ENCODE measurements at regions not wholly inside any gene's neighbourhood (a gene's known extent, or its start where the extent isn't known, plus 50 kb on each side); places are given as distances from the start of the nearest gene placed in this dataset.

DNA sequence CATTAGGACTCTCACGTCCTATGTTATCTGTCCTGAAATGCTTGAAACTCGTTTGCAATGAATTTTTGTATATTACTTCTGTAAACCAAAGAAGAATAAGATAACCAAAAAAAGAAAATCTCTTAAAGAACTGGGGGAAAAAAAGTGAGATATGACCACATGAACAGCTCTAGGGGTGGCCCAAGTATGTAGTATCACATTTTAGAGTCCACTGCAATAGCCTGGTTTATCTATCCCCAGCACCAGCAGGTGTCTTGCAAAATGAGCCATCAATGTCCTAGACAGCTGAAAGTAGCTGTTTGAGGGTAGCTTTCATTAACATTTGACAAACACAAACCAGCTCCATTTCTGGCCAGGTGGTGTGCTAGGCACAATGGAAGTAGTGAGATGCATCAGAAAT is 102.8 kb downstream of the PXDC1 start:
- 73% methylated on average over 2 of the region's 2 CpGs for WGBS (ENCODE audit: insufficient coverage, low coverage, low lambda C conversion rate, missing lambda C conversion rate)
- Histone ChIP-seq H3K27me3 (no peaks in the 10 kb centered on the region), H3K9me3 (no peaks in the 10 kb centered on the region), H3K27ac (no peak overlapping the region), H3K4me1 (no peaks in the 10 kb centered on the region), H3K4me3 (no peak overlapping the region), H3K36me3 (no peaks in the 10 kb centered on the region)
- ATAC-seq (no peak), DNase-seq (no peak)
- intact Hi-C loops (cut with DNase I), result no loop called here
- no peak for TF ChIP-seq POLR2A (IDR thresholded peaks at IDR 0.05)
- TF ChIP-seq, protein P1, sequence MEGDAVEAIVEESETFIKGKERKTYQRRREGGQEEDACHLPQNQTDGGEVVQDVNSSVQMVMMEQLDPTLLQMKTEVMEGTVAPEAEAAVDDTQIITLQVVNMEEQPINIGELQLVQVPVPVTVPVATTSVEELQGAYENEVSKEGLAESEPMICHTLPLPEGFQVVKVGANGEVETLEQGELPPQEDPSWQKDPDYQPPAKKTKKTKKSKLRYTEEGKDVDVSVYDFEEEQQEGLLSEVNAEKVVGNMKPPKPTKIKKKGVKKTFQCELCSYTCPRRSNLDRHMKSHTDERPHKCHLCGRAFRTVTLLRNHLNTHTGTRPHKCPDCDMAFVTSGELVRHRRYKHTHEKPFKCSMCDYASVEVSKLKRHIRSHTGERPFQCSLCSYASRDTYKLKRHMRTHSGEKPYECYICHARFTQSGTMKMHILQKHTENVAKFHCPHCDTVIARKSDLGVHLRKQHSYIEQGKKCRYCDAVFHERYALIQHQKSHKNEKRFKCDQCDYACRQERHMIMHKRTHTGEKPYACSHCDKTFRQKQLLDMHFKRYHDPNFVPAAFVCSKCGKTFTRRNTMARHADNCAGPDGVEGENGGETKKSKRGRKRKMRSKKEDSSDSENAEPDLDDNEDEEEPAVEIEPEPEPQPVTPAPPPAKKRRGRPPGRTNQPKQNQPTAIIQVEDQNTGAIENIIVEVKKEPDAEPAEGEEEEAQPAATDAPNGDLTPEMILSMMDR (IDR thresholded peaks at IDR 0.05), result no peak

DNA sequence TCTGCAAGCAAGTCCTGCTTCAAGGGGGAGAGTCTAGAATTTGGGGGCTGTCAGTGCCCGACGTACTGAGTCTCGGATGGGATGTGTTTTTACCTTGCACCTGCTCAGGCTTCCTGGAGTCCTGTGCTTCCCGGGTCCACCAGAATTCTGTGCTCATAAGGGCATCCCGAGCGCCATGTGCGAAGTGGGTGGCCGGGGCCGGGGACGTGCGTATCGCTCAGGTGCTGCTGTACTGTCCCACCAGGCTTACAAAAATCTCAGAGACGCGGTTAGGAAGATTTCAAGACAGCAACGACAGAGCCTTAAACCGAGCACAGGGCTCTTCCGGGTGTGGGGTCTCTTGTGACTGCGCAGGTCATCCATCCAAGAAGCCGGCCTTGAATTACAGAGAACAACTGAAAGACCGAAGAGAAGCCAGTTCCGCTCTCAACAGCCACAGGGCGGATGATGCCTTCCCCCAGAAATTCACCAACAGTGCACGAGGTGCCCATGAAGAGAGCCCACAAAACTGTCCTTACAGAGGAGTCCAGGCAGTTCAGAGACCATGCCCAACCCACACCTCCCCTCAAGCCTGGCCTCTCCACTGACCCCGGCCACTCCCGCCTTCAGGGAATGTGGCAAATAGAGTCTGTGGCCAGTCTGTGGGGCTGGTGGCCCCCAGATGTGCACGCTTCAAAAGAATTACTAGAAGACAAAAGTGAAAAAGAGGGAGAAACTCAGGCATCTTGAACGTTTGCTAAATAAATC is 104.7 kb downstream of the PXDC1 start:
- no peaks in the 10 kb centered on the region for H3K4me1 ChIP-seq
- TF ChIP-seq, protein P1 (IDR thresholded peaks at IDR 0.05), result no peak
- no peak for TF ChIP-seq POLR2A (IDR thresholded peaks at IDR 0.05)
- H3K9me3 ChIP-seq, result no peaks in the 10 kb centered on the region
- H3K36me3 ChIP-seq, result no peaks in the 10 kb centered on the region
- H3K4me3 ChIP-seq, result no peak overlapping the region
- 79% methylated on average over 12 of the region's 27 CpGs for WGBS (ENCODE audit: insufficient coverage, low coverage, low lambda C conversion rate, missing lambda C conversion rate)
- H3K27ac ChIP-seq, result no peak overlapping the region
- no peaks in the 10 kb centered on the region for H3K27me3 ChIP-seq
- ATAC-seq (no peak), DNase-seq (no peak)
- intact Hi-C loops (cut with DNase I), result no loop called here

DNA sequence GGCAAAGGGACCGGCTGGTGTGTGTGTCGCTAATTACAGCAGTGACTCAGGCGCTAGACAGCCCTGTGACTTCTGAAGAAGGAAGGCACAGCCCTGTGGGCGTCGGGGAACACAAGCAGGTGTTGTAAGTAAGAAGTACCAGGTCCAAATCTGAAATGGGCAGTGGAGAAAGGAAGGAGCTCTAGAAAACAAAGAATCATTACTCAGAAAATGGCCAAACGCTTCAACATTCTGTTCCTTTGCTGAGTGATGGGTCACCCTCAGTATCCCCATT is 106.8 kb downstream of the PXDC1 start:
- no peaks in the 10 kb centered on the region for H3K4me1 ChIP-seq
- intact Hi-C loops (cut with DNase I), result no loop called here
- WGBS (ENCODE audit: insufficient coverage, low coverage, low lambda C conversion rate, missing lambda C conversion rate), result 81% methylated on average over 6 of the region's 6 CpGs
- no peak overlapping the region for H3K4me3 ChIP-seq
- DNase-seq (no peak), ATAC-seq (peak in 1 of 4 donors; percentile 35)
- H3K27ac ChIP-seq, result no peak overlapping the region
- no peaks in the 10 kb centered on the region for H3K36me3 ChIP-seq
- H3K27me3 ChIP-seq, result no peaks in the 10 kb centered on the region
- no peaks in the 10 kb centered on the region for H3K9me3 ChIP-seq
- no peak for TF ChIP-seq POLR2A (IDR thresholded peaks at IDR 0.05)
- TF ChIP-seq, protein P1 (IDR thresholded peaks at IDR 0.05), result no peak

DNA sequence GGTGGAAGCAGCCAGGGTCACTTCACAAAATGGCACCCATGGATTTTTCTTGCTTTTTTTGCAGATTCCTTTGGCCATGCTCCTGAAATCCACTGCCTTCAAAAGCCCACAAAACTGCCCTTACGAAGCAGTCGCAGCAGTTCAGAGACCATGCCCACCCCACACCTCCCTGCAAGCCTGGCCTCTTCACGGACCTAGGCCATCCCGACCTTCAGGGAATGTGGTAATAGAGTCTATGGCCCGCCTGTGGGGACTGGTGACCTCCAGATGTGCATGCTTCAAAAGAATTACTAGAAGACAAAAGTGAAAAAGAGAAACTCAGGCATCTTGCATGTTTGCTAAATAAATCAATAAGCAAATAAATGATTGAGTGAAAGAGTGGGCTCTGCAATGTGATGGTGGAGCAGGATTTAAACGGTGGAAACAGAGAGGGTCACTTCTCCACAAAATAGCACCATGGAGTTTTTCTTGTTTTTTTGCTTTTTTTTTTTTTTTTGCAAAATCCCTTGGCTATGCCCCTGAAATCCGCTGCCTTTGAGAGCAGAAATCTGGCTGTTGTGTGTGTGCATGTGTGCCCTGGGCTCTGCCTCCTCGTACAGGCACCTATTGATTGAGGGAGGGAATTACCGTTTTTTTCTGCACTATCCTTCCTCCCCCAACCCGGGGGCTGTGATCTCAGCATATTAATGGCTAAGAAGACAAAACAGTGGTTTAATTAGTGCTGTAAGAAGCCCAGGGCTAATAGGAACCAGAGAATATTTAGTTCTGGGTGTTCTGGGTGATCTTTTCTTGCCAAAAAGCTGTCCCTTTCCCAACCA is 107.4 kb downstream of the PXDC1 start:
- Histone ChIP-seq H3K4me1 (no peaks in the 10 kb centered on the region), H3K27me3 (no peaks in the 10 kb centered on the region), H3K27ac (no peak overlapping the region), H3K36me3 (no peaks in the 10 kb centered on the region), H3K9me3 (no peaks in the 10 kb centered on the region), H3K4me3 (no peak overlapping the region)
- 48% methylated on average over 7 of the region's 10 CpGs for whole genome bisulfite sequencing (ENCODE audit: insufficient coverage, low coverage, low lambda C conversion rate, missing lambda C conversion rate)
- peak in 1 of 4 donors; percentile 33 for ATAC-seq
- no peak for DNase-seq
- intact Hi-C loops (cut with DNase I), result no loop called here
- TF ChIP-seq, protein P1 (IDR thresholded peaks at IDR 0.05), result no peak
